ENCODE measurements at regions not wholly inside any gene's neighbourhood (a gene's known extent, or its start where the extent isn't known, plus 50 kb on each side); places are given as distances from the start of the nearest gene placed in this dataset.

DNA sequence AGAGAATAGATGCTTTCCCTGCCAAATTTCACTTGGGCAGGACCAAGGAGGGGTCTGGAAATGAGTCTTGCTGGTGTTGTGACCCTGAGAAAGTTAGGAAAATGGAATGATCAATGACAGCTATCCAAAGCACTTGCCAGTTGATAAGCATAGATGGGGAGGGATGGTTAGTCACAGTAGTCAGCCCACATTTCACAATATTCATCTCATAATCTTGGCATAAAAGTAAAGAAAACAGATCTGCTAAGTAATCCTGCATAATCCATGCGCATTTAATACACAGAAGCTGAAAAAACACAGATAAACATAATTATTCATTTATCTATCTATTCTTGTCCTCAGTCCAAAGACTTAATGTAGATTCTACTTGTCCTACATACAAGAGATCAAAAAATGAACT, 184.1 kb downstream of the ZIC4 start:
- TF ChIP-seq, protein P1, sequence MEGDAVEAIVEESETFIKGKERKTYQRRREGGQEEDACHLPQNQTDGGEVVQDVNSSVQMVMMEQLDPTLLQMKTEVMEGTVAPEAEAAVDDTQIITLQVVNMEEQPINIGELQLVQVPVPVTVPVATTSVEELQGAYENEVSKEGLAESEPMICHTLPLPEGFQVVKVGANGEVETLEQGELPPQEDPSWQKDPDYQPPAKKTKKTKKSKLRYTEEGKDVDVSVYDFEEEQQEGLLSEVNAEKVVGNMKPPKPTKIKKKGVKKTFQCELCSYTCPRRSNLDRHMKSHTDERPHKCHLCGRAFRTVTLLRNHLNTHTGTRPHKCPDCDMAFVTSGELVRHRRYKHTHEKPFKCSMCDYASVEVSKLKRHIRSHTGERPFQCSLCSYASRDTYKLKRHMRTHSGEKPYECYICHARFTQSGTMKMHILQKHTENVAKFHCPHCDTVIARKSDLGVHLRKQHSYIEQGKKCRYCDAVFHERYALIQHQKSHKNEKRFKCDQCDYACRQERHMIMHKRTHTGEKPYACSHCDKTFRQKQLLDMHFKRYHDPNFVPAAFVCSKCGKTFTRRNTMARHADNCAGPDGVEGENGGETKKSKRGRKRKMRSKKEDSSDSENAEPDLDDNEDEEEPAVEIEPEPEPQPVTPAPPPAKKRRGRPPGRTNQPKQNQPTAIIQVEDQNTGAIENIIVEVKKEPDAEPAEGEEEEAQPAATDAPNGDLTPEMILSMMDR (IDR thresholded peaks at IDR 0.05; ENCODE audit: borderline replicate concordance, extremely low read depth, low read length, poor library complexity, severe bottlenecking) = no peak
- TF ChIP-seq EZH2 (IDR thresholded peaks at IDR 0.05; ENCODE audit: borderline replicate concordance, low read depth, low read length, severe bottlenecking) = no peak
